Gastroesophageal sphincter (tissue), 3 donors: ENCODE measurements at regions not wholly inside any gene's neighbourhood (a gene's known extent, or its start where the extent isn't known, plus 50 kb on each side); places are given as distances from the start of the nearest gene placed in this dataset.

Experiments
- CTCF ChIP-seq, 4 experiments: fragments of 200-600 bp in 2 of 4; fragments of 450-650 bp in 2 of 4; sonication (generic) in 1 of 4; IDR thresholded peaks; one replicate each; pipeline ENCODE4 v1.5.1; 2017 to 2019; ENCODE audit warnings: antibody characterized with exemption in 4 of 4, mild to moderate bottlenecking in 2 of 4, moderate library complexity in 2 of 4
- EP300 ChIP-seq: sonication (generic); formaldehyde crosslinking; IDR thresholded peaks from one replicate; pipeline ENCODE4 v1.6.1; 2017; ENCODE audit warnings: antibody characterized with exemption, mild to moderate bottlenecking
- POLR2A ChIP-seq, 2 donors: fragments of 450-650 bp; IDR thresholded peaks; one replicate each; pipeline ENCODE4 v1.6.1; 2017; ENCODE audit warnings: antibody characterized with exemption in 2 of 2, mild to moderate bottlenecking in 2 of 2, moderate library complexity in 1 of 2

- TF ChIP-seq CTCF (IDR thresholded peaks at IDR 0.05) (no peak), EP300 (no peak), POLR2A (IDR thresholded peaks at IDR 0.05) (no peak)
Observed at GRCh38 chr2:240244543-240244942, 104.1 kb upstream of the OTOS start.
